WTC11 (cell line): ENCODE measurements at regions not wholly inside any gene's neighbourhood (a gene's known extent, or its start where the extent isn't known, plus 50 kb on each side); places are given as distances from the start of the nearest gene placed in this dataset.

Experiments used
- ATAC-seq: fragments of 200-7000 bp; cut with Tn5 transposase; 2 replicates; pipeline ENCODE4 v1.10.0; 2021; ENCODE audit warnings: mild to moderate bottlenecking, moderate library complexity
- CTCF ChIA-PET: fragments of 300-600 bp; sonication (Branson Sonifier 250); formaldehyde crosslinking; loops from one replicate; lab custom pipeline; 2021; ENCODE audit warnings: antibody characterized with exemption; lab: Charles Lee
- POLR2A ChIA-PET: fragments of 350-600 bp; sonication (Branson Sonifier 250); formaldehyde crosslinking; loops from one replicate; lab custom pipeline; 2021; ENCODE audit warnings: antibody characterized with exemption; lab: Charles Lee
- DNase-seq: peaks from one replicate; pipeline ENCODE4 v3.0.0; 2021; ENCODE audit warnings: low spot score
- H3K27ac Mint-ChIP-seq: 2 replicates; pipeline ENCODE4 v1.8.0; 2021; ENCODE audit warnings: mixed read lengths
- H3K27me3 Mint-ChIP-seq: 2 replicates; pipeline ENCODE4 v1.8.0; 2021; ENCODE audit warnings: low read depth, mild to moderate bottlenecking, moderate library complexity, mixed read lengths
- H3K36me3 Mint-ChIP-seq: 2 replicates; pipeline ENCODE4 v1.8.0; 2021; ENCODE audit warnings: mixed read lengths
- H3K4me1 Mint-ChIP-seq: 2 replicates; pipeline ENCODE4 v1.8.0; 2022; ENCODE audit warnings: mixed read lengths
- H3K4me3 Mint-ChIP-seq: 2 replicates; pipeline ENCODE4 v1.8.0; 2021; ENCODE audit warnings: mild to moderate bottlenecking, moderate library complexity, mixed read lengths
- H3K9me3 Mint-ChIP-seq: 2 replicates; pipeline ENCODE4 v1.8.0; 2021; ENCODE audit warnings: mixed read lengths
- ATF1 ChIP-seq: sonication (generic); formaldehyde crosslinking; IDR thresholded peaks from 2 replicates; pipeline ENCODE4 v1.8.1; 2023; ENCODE audit warnings: mild to moderate bottlenecking, moderate library complexity, missing genetic modification reagents
- FOXP1 ChIP-seq: sonication (generic); formaldehyde crosslinking; IDR thresholded peaks from 2 replicates; pipeline ENCODE4 v1.8.0; 2022; ENCODE audit warnings: missing genetic modification reagents, mild to moderate bottlenecking, moderate library complexity, borderline replicate concordance
- FOXP4 ChIP-seq: sonication (generic); formaldehyde crosslinking; IDR thresholded peaks from 2 replicates; pipeline ENCODE4 v1.8.0; 2022; ENCODE audit warnings: mild to moderate bottlenecking, missing genetic modification reagents
- GTF2I ChIP-seq: fragments of 250-450 bp; sonication (Bioruptor Pico); conservative IDR thresholded peaks from 2 replicates; pipeline ENCODE4 v1.4.0; 2021; ENCODE audit warnings: mild to moderate bottlenecking
- IRF1 ChIP-seq: sonication (generic); formaldehyde crosslinking; IDR thresholded peaks from 2 replicates; pipeline ENCODE4 v1.8.0; 2023; ENCODE audit warnings: missing genetic modification reagents
- JUN ChIP-seq: sonication (generic); formaldehyde crosslinking; IDR thresholded peaks from 2 replicates; pipeline ENCODE4 v1.8.0; 2023; ENCODE audit warnings: mild to moderate bottlenecking, missing genetic modification reagents
- NFATC4 ChIP-seq: fragments of 250-450 bp; sonication (Bioruptor Pico); IDR thresholded peaks from 2 replicates; pipeline ENCODE4 v1.9.0; 2021; ENCODE audit warnings: mild to moderate bottlenecking
- NFE2L1 ChIP-seq: sonication (generic); formaldehyde crosslinking; IDR thresholded peaks from 2 replicates; pipeline ENCODE4 v1.8.1; 2023; ENCODE audit warnings: missing genetic modification reagents
- NR1H2 ChIP-seq: sonication (generic); formaldehyde crosslinking; IDR thresholded peaks from 2 replicates; pipeline ENCODE4 v1.9.0; 2021; ENCODE audit warnings: mild to moderate bottlenecking, moderate library complexity, missing genetic modification reagents
- SOX15 ChIP-seq: fragments of 250-450 bp; sonication (Bioruptor Pico); IDR thresholded peaks from 2 replicates; pipeline ENCODE4 v1.9.0; 2021; ENCODE audit warnings: mild to moderate bottlenecking
- TCF7 ChIP-seq: sonication (generic); formaldehyde crosslinking; IDR thresholded peaks from 2 replicates; pipeline ENCODE4 v1.8.0; 2022; ENCODE audit warnings: mild to moderate bottlenecking, low read depth, missing genetic modification reagents, moderate library complexity
- TEAD1 ChIP-seq: sonication (generic); formaldehyde crosslinking; IDR thresholded peaks from 2 replicates; pipeline ENCODE4 v1.8.0; 2022; ENCODE audit warnings: mild to moderate bottlenecking, missing genetic modification reagents
- TP53 ChIP-seq: sonication (generic); formaldehyde crosslinking; IDR thresholded peaks from 2 replicates; pipeline ENCODE4 v1.8.1; 2023; ENCODE audit warnings: mild to moderate bottlenecking, missing genetic modification reagents
- USF1 ChIP-seq: sonication (generic); formaldehyde crosslinking; IDR thresholded peaks from 2 replicates; pipeline ENCODE4 v1.8.0; 2022; ENCODE audit warnings: mild to moderate bottlenecking, missing genetic modification reagents
- ZNF317 ChIP-seq: sonication (generic); formaldehyde crosslinking; IDR thresholded peaks from 2 replicates; pipeline ENCODE4 v1.8.1; 2023; ENCODE audit warnings: low read depth, mild to moderate bottlenecking, moderate library complexity, missing genetic modification reagents, borderline replicate concordance
- ZNF416 ChIP-seq: fragments of 250-450 bp; sonication (Bioruptor Pico); IDR thresholded peaks from 2 replicates; pipeline ENCODE4 v1.9.0; 2021; ENCODE audit warnings: mild to moderate bottlenecking, inconsistent platforms
- TF ChIP-seq, protein P1 (sequence below): fragments of 250-450 bp; sonication (Bioruptor Pico); IDR thresholded peaks from 2 replicates; pipeline ENCODE4 v2.1.2; 2022; ENCODE audit warnings: mild to moderate bottlenecking, moderate library complexity
- TF ChIP-seq, protein P2 (sequence below): sonication (generic); formaldehyde crosslinking; IDR thresholded peaks from 2 replicates; pipeline ENCODE4 v1.8.1; 2022; ENCODE audit warnings: low read depth, mild to moderate bottlenecking, moderate library complexity, missing genetic modification reagents, borderline replicate concordance
- TF ChIP-seq, protein P3 (sequence below): fragments of 250-450 bp; sonication (Bioruptor Pico); IDR thresholded peaks from 2 replicates; pipeline ENCODE4 v1.8.0; 2021; ENCODE audit warnings: mild to moderate bottlenecking
- TF ChIP-seq, protein P4 (sequence below): sonication (generic); formaldehyde crosslinking; conservative IDR thresholded peaks from 2 replicates; pipeline ENCODE4 v1.8.1; 2022; ENCODE audit warnings: mild to moderate bottlenecking, missing genetic modification reagents

DNA sequence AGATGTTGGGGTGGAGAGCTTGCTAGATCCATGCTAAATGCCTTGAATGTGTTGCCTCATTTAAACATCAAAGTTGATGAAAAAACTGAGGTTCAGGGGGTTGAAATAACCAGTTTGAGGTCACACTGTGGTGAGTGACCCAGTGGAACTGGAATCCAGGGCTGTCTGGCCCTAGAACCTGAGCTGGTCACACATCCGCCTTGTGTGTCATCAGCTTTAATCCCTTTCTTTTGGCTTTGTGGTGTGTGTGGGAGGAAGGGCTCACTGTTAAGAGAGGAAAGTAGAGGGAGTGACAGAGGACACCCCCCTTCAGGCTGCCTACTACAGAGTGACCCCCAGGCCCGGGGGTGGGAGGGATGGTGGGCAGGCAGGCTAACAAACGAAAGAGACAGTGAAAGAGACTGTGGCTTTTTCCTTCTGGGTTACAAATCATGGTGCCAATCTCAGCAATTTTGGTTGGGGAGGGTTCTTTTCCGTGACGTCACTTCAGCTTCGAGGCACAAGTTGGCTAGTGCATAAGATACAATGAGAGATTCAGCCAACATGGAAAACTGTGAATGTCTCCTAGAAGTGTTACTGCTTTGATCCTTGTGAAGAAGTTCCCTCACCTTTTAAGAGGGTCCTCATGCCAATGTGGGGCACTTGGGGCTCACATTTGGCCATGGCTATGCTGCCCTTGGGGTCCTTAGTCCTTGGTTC is 164.9 kb downstream of the DLEU7 start (continued):
- no peak for TF ChIP-seq IRF1 (CRISPR knock-in tag)
- no peak for TF ChIP-seq NFE2L1 (CRISPR knock-in tag)
- TF ChIP-seq, protein P1, sequence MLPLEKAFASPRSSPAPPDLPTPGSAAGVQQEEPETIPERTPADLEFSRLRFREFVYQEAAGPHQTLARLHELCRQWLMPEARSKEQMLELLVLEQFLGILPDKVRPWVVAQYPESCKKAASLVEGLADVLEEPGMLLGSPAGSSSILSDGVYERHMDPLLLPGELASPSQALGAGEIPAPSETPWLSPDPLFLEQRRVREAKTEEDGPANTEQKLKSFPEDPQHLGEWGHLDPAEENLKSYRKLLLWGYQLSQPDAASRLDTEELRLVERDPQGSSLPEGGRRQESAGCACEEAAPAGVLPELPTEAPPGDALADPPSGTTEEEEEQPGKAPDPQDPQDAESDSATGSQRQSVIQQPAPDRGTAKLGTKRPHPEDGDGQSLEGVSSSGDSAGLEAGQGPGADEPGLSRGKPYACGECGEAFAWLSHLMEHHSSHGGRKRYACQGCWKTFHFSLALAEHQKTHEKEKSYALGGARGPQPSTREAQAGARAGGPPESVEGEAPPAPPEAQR: no peak
- no peak for TF ChIP-seq FOXP1 (CRISPR knock-in tag)
- TF ChIP-seq ZNF317 (CRISPR knock-in tag): no peak

DNA sequence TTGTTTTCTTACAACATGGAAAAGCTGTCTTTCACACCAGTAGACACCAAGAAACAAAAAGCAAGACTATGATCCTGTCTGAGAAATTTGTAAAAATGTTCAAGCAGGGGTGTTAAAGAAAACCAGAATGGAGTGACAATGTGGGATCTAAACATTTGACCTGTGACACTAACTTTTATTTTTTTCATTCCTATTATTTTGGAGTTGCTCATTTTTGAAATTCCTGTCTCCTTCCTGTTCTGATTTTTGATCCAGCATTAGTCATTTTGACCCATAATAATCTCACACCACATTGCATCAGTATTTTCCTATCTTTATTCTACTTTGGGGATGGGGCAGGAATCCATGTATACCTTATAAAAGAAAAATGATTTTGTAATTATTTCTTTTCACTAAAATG is 164.2 kb downstream of the DLEU7 start:
- peaks cover 7% of the 10 kb centered on the region for H3K4me1 Mint-ChIP-seq
- H3K36me3 Mint-ChIP-seq: peaks cover 6% of the 10 kb centered on the region
- H3K27me3 Mint-ChIP-seq: no peaks in the 10 kb centered on the region
- CTCF ChIA-PET: no interaction called here
- H3K4me3 Mint-ChIP-seq: no peak overlapping the region
- DNase-seq (no peak), ATAC-seq (no peak)
- H3K27ac Mint-ChIP-seq: no peak overlapping the region
- peaks cover 13% of the 10 kb centered on the region for H3K9me3 Mint-ChIP-seq
- no peak for TF ChIP-seq FOXP4 (CRISPR knock-in tag)
- no peak for TF ChIP-seq NR1H2 (CRISPR knock-in tag)
- TF ChIP-seq ZNF416 (CRISPR knock-in tag): no peak
- no peak for TF ChIP-seq SOX15
- TF ChIP-seq TP53 (CRISPR knock-in tag): no peak
- TF ChIP-seq TCF7 (CRISPR knock-in tag): no peak
- no peak for TF ChIP-seq USF1
- TF ChIP-seq GTF2I (CRISPR knock-in tag): no peak
- no peak for TF ChIP-seq TEAD1
- TF ChIP-seq, protein P2, sequence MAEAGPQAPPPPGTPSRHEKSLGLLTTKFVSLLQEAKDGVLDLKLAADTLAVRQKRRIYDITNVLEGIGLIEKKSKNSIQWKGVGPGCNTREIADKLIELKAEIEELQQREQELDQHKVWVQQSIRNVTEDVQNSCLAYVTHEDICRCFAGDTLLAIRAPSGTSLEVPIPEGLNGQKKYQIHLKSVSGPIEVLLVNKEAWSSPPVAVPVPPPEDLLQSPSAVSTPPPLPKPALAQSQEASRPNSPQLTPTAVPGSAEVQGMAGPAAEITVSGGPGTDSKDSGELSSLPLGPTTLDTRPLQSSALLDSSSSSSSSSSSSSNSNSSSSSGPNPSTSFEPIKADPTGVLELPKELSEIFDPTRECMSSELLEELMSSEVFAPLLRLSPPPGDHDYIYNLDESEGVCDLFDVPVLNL: no peak
- TF ChIP-seq JUN (CRISPR knock-in tag): no peak
- TF ChIP-seq, protein P3, sequence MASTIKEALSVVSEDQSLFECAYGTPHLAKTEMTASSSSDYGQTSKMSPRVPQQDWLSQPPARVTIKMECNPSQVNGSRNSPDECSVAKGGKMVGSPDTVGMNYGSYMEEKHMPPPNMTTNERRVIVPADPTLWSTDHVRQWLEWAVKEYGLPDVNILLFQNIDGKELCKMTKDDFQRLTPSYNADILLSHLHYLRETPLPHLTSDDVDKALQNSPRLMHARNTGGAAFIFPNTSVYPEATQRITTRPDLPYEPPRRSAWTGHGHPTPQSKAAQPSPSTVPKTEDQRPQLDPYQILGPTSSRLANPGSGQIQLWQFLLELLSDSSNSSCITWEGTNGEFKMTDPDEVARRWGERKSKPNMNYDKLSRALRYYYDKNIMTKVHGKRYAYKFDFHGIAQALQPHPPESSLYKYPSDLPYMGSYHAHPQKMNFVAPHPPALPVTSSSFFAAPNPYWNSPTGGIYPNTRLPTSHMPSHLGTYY (CRISPR knock-in tag): no peak
- no peak for TF ChIP-seq ATF1 (CRISPR knock-in tag)
- TF ChIP-seq NFATC4 (CRISPR knock-in tag): no peak
- TF ChIP-seq, protein P4, sequence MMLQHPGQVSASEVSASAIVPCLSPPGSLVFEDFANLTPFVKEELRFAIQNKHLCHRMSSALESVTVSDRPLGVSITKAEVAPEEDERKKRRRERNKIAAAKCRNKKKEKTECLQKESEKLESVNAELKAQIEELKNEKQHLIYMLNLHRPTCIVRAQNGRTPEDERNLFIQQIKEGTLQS: no peak
- TF ChIP-seq, all 79 proteins: peak for 0
- POLR2A ChIA-PET: no interaction called here
